Activated B cell treated with CpG ODN at 0.5 μM for 24 hours (primary cell): ENCODE measurements at regions not wholly inside any gene's neighbourhood (a gene's known extent, or its start where the extent isn't known, plus 50 kb on each side); places are given as distances from the start of the nearest gene placed in this dataset.

Experiments used
- ATAC-seq: fragments of 200-7000 bp; cut with Tn5 transposase; one replicate; pipeline ENCODE4 v1.10.0; 2021; ENCODE audit warnings: low read depth, mild to moderate bottlenecking, moderate library complexity
- CTCF ChIA-PET: fragments of 350-600 bp; sonication (Branson Sonifier 250); formaldehyde crosslinking; loops from one replicate; lab custom pipeline; 2021; ENCODE audit warnings: antibody characterized with exemption; lab: Charles Lee
- POLR2A ChIA-PET: fragments of 350-600 bp; sonication (Branson Sonifier 250); formaldehyde crosslinking; loops from one replicate; lab custom pipeline; 2021; ENCODE audit warnings: antibody characterized with exemption; lab: Charles Lee
- DNase-seq: peaks from one replicate; pipeline ENCODE4 v3.0.0; 2022
- H3K27ac Mint-ChIP-seq: one replicate; pipeline ENCODE4 v1.8.0; 2020; ENCODE audit warnings: mixed read lengths
- H3K27me3 Mint-ChIP-seq: one replicate; pipeline ENCODE4 v1.8.0; 2021; ENCODE audit warnings: mixed read lengths
- H3K36me3 Mint-ChIP-seq: one replicate; pipeline ENCODE4 v1.8.0; 2021; ENCODE audit warnings: low read depth, mixed read lengths
- H3K4me1 Mint-ChIP-seq: one replicate; pipeline ENCODE4 v1.8.0; 2021; ENCODE audit warnings: mixed read lengths
- H3K4me3 Mint-ChIP-seq: one replicate; pipeline ENCODE4 v1.8.0; 2020; ENCODE audit warnings: mild to moderate bottlenecking, mixed read lengths
- H3K9me3 Mint-ChIP-seq: one replicate; pipeline ENCODE4 v1.8.0; 2020; ENCODE audit warnings: mixed read lengths
- CTCF ChIP-seq: fragments of 200-600 bp; IDR thresholded peaks from one replicate; pipeline ENCODE4 v1.8.0; 2022; ENCODE audit warnings: antibody characterized with exemption, mild to moderate bottlenecking
- intact Hi-C: fragments of 100-400 bp; cut with micrococcal nuclease; formaldehyde crosslinking; loops from one replicate; pipeline ENCODE4 v1.15.1; 2024

- no peak for DNase-seq
- H3K9me3 Mint-ChIP-seq, result no peaks in the 10 kb centered on the region
- H3K27ac Mint-ChIP-seq, result no peak overlapping the region
- no peak for ATAC-seq
- H3K4me1 Mint-ChIP-seq, result no peaks in the 10 kb centered on the region
- H3K4me3 Mint-ChIP-seq, result no peak overlapping the region
- no peaks in the 10 kb centered on the region for H3K36me3 Mint-ChIP-seq
- POLR2A ChIA-PET, result no interaction called here
- TF ChIP-seq CTCF, result no peak
- peaks cover 13% of the 10 kb centered on the region for H3K27me3 Mint-ChIP-seq
- CTCF ChIA-PET, result no interaction called here
- intact Hi-C loops, result no loop called here
Observed at GRCh38 chr1:36636206-36636605, 153.5 kb upstream of the CSF3R start.

DNA sequence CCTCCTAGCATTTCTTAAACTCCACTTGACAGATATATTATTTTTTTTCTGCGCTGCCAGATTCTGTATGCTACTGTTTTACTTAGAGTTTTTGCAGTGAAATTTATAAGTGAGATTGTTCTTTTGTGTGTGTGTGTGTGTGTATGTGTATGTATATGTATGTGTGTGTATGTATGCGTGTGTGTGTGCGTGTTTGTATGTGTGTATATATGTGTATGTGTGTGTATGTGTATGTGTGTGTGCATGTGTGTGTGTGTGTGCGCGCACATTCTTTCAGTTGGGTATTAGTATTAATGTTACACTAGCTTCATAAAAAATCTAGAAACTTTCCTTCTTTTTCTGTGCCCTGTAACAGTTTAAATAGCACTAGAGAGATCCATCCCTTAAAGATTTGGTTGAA lies 152.6 kb upstream of the CSF3R start:
- DNase-seq (no peak), ATAC-seq (no peak)
- Mint-ChIP-seq H3K9me3 (no peaks in the 10 kb centered on the region), H3K27me3 (peaks cover 8% of the 10 kb centered on the region), H3K4me1 (no peaks in the 10 kb centered on the region), H3K4me3 (no peak overlapping the region), H3K36me3 (no peaks in the 10 kb centered on the region), H3K27ac (no peak overlapping the region)
- CTCF ChIA-PET, result no interaction called here
- no peak for TF ChIP-seq CTCF
- intact Hi-C loops, result no loop called here
- POLR2A ChIA-PET, result no interaction called here

DNA sequence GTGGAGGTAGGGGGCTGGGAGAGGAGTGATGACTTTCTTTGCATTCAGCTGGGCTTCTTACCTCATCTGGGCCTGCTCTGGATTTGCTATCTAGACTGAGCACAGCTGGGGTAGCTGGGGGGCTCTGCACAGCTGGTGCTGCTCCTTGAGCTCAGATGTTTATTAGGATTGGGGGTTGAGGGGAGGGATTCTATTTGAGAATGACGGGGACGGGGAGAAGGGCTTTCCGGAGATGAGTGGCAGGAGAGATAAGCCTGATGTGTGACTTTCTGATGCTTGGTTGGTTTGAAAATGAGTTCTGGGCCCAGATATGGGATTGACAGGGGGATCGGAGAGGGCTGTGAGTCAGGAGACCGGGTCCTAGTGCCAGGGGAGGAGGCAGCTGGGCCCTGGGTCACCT lies 146.1 kb upstream of the CSF3R start:
- intact Hi-C loops, result no loop called here
- ChIA-PET CTCF (no interaction called here), POLR2A (interaction anchor here (0.6 kb wide), 1 partner anchor 415 kb away, joined by 11 read pairs; no protein-coding TSS in a partner anchor)
- H3K27me3 Mint-ChIP-seq, result peaks cover 12% of the 10 kb centered on the region
- H3K4me1 Mint-ChIP-seq, result no peaks in the 10 kb centered on the region
- H3K36me3 Mint-ChIP-seq, result no peaks in the 10 kb centered on the region
- DNase-seq (no peak), ATAC-seq (no peak)
- no peak for TF ChIP-seq CTCF
- no peak overlapping the region for H3K4me3 Mint-ChIP-seq
- no peak overlapping the region for H3K27ac Mint-ChIP-seq
- no peaks in the 10 kb centered on the region for H3K9me3 Mint-ChIP-seq

GRCh38 chr1:36626435-36626834 lies 143.7 kb upstream of the CSF3R start:
- CTCF ChIA-PET, result no interaction called here
- POLR2A ChIA-PET, result no interaction called here
- no peak for ATAC-seq

GRCh38 chr1:36625935-36626310 lies 143.2 kb upstream of the CSF3R start:
- no peak for TF ChIP-seq CTCF
- Mint-ChIP-seq H3K27ac (no peak overlapping the region), H3K27me3 (peaks cover 23% of the 10 kb centered on the region), H3K36me3 (no peaks in the 10 kb centered on the region), H3K4me3 (no peak overlapping the region), H3K4me1 (no peaks in the 10 kb centered on the region), H3K9me3 (no peaks in the 10 kb centered on the region)
- DNase-seq, result no peak
- no peak for ATAC-seq
- ChIA-PET CTCF (no interaction called here), POLR2A (no interaction called here)
- intact Hi-C loops, result no loop called here

More at GRCh38 chr1:36626435-36626834, 143.7 kb upstream of the CSF3R start:
- Mint-ChIP-seq H3K36me3 (no peaks in the 10 kb centered on the region), H3K4me3 (no peak overlapping the region), H3K27ac (no peak overlapping the region), H3K4me1 (no peaks in the 10 kb centered on the region), H3K9me3 (no peaks in the 10 kb centered on the region), H3K27me3 (peaks cover 23% of the 10 kb centered on the region)
- no peak for TF ChIP-seq CTCF
- intact Hi-C loops, result no loop called here
- no peak for DNase-seq
